SK-N-SH (cell line): ENCODE measurements at regions not wholly inside any gene's neighbourhood (a gene's known extent, or its start where the extent isn't known, plus 50 kb on each side); places are given as distances from the start of the nearest gene placed in this dataset.

Experiments used
- CTCF ChIA-PET: fragments of 300-600, 350-600 bp; formaldehyde crosslinking; extraction: SDS; loops from one replicate; lab custom pipeline; 2021; lab: Yijun Ruan, JAX
- POLR2A ChIA-PET: fragments of 350-600 bp; sonication (Branson Sonifier 250); formaldehyde crosslinking; extraction: SDS; loops from one replicate; lab custom pipeline; 2020; ENCODE audit warnings: antibody characterized with exemption, inconsistent platforms; lab: Yijun Ruan, JAX
- DNase-seq: peaks from one replicate; pipeline ENCODE4 v3.0.0; 2012
- H2AFZ ChIP-seq: fragments of 200-600 bp; sonication (generic); 2 replicates; pipeline ENCODE4 v1.8.1; 2016; ENCODE audit warnings: antibody characterized with exemption, mild to moderate bottlenecking, low read depth
- H3F3A ChIP-seq: fragments of 200-600 bp; sonication (generic); replicated peaks from 2 replicates; pipeline ENCODE3; 2016; ENCODE audit warnings: antibody characterized with exemption, mild to moderate bottlenecking; ENCODE audit not compliant: insufficient read depth
- H3K27ac ChIP-seq, 2 experiments: fragments of 200-500 bp in 1 of 2; fragments of 200-600 bp in 1 of 2; sonication (Bioruptor generic) in 1 of 2; sonication (generic), shearing (Covaris generic) in 1 of 2; 2 replicates each; pipeline versions ENCODE4 v1.5.1 to v1.6.1; 2014 to 2016; ENCODE audit warnings: low read depth in 2 of 2, inconsistent platforms in 1 of 2, low read length in 1 of 2, mild to moderate bottlenecking in 1 of 2, mixed read lengths in 1 of 2
- H3K27me3 ChIP-seq: fragments of 200-600 bp; sonication (generic), shearing (Covaris generic); 2 replicates; pipeline ENCODE4 v1.6.1; 2016; ENCODE audit warnings: mixed run types; ENCODE audit not compliant: insufficient read depth
- H3K36me3 ChIP-seq, 2 experiments: fragments of 200-500 bp in 1 of 2; fragments of 200-600 bp in 1 of 2; sonication (Bioruptor generic) in 1 of 2; sonication (generic) in 1 of 2; replicated peaks in 1 of 2; 2 replicates each; pipeline versions ENCODE3 to v1.5.1; 2014 to 2016; ENCODE audit warnings: low read length in 1 of 2, mild to moderate bottlenecking in 1 of 2; ENCODE audit not compliant: insufficient read depth in 2 of 2, control insufficient read depth in 1 of 2
- H3K4me1 ChIP-seq, 2 experiments: fragments of 200-500 bp in 1 of 2; fragments of 200-600 bp in 1 of 2; sonication (Bioruptor generic) in 1 of 2; sonication (generic), shearing (Covaris generic) in 1 of 2; 2 replicates each; pipeline versions ENCODE4 v1.5.1 to v1.6.1; 2014 to 2016; ENCODE audit warnings: low read depth in 1 of 2, low read length in 1 of 2, mixed run types in 1 of 2; ENCODE audit not compliant: insufficient read depth in 2 of 2, control insufficient read depth in 1 of 2
- H3K4me2 ChIP-seq: fragments of 200-600 bp; sonication (generic), shearing (Covaris generic); 2 replicates; pipeline ENCODE4 v1.6.1; 2017; ENCODE audit warnings: mixed run types
- H3K4me3 ChIP-seq, 2 experiments: fragments of 200-500 bp in 1 of 2; fragments of 200-600 bp in 1 of 2; sonication (Bioruptor generic) in 1 of 2; sonication (generic), shearing (Covaris generic) in 1 of 2; 2 replicates each; pipeline versions ENCODE4 v1.5.1 to v1.8.1; 2014 to 2016; ENCODE audit warnings: low read depth in 2 of 2, inconsistent platforms in 1 of 2, low read length in 1 of 2, mild to moderate bottlenecking in 1 of 2, mixed read lengths in 1 of 2, moderate library complexity in 1 of 2
- H3K79me2 ChIP-seq: fragments of 200-600 bp; sonication (generic); 2 replicates; pipeline ENCODE4 v1.8.1; 2017; ENCODE audit warnings: mild to moderate bottlenecking; ENCODE audit not compliant: insufficient read depth
- H3K9ac ChIP-seq: fragments of 200-600 bp; sonication (generic); 2 replicates; pipeline ENCODE4 v1.6.1; 2017; ENCODE audit warnings: mixed run types
- H3K9me2 ChIP-seq: fragments of 200-600 bp; sonication (generic); 2 replicates; pipeline ENCODE4 v1.6.1; 2017; ENCODE audit warnings: mixed run types
- H3K9me3 ChIP-seq: fragments of 200-600 bp; sonication (generic); 2 replicates; pipeline ENCODE4 v1.6.1; 2017; ENCODE audit warnings: mixed run types, mild to moderate bottlenecking, moderate library complexity
- H4K20me1 ChIP-seq: fragments of 200-600 bp; sonication (generic); 2 replicates; pipeline ENCODE4 v1.6.1; 2017; ENCODE audit warnings: mild to moderate bottlenecking, mixed run types; ENCODE audit not compliant: insufficient read depth
- EP300 ChIP-seq, 2 experiments: IDR thresholded peaks; 2 replicates each; pipeline versions ENCODE4 v1.4.0 to v1.6.1; 2012; ENCODE audit warnings: borderline replicate concordance in 1 of 2, low read depth in 1 of 2, low read length in 1 of 2
- EZH2phosphoT487 ChIP-seq: fragments of 200-600 bp; sonication (generic); IDR thresholded peaks from 2 replicates; pipeline ENCODE4 v1.6.1; 2017; ENCODE audit warnings: low read depth, mixed run types, mild to moderate bottlenecking, antibody characterized with exemption, moderate library complexity, borderline replicate concordance
- FOXM1 ChIP-seq: IDR thresholded peaks from 2 replicates; pipeline ENCODE4 v1.4.0; 2012; ENCODE audit warnings: low read depth, mild to moderate bottlenecking
- GATA2 ChIP-seq: sonication (generic); formaldehyde crosslinking; IDR thresholded peaks from 2 replicates; pipeline ENCODE4 v1.5.0; 2020; ENCODE audit warnings: mild to moderate bottlenecking, missing genetic modification reagents
- MXI1 ChIP-seq: IDR thresholded peaks from 2 replicates; pipeline ENCODE4 v1.6.1; 2012; ENCODE audit warnings: mild to moderate bottlenecking, low read depth, low read length, improper control_type of control experiment
- NFIC ChIP-seq: IDR thresholded peaks from 2 replicates; pipeline ENCODE4 v1.4.0; 2012; ENCODE audit warnings: borderline replicate concordance
- NRF1 ChIP-seq: IDR thresholded peaks from 2 replicates; pipeline ENCODE4 v1.6.1; 2012; ENCODE audit warnings: low read depth, mild to moderate bottlenecking, low read length
- RFX5 ChIP-seq: IDR thresholded peaks from 2 replicates; pipeline ENCODE4 v1.6.1; 2012; ENCODE audit warnings: mild to moderate bottlenecking, improper control_type of control experiment, low read length
- RXRA ChIP-seq: IDR thresholded peaks from 2 replicates; pipeline ENCODE4 v1.4.0; 2012; ENCODE audit warnings: low read depth, mild to moderate bottlenecking, borderline replicate concordance
- SIN3A ChIP-seq: IDR thresholded peaks from 2 replicates; pipeline ENCODE4 v1.6.1; 2012; ENCODE audit warnings: low read depth, mild to moderate bottlenecking, low read length, moderate library complexity, borderline replicate concordance
- TCF12 ChIP-seq: IDR thresholded peaks from 2 replicates; pipeline ENCODE4 v1.4.0; 2012
- TEAD4 ChIP-seq: IDR thresholded peaks from 2 replicates; pipeline ENCODE4 v1.4.0; 2012; ENCODE audit warnings: mild to moderate bottlenecking, borderline replicate concordance; ENCODE audit not compliant: insufficient read depth
- YY1 ChIP-seq: IDR thresholded peaks from 2 replicates; pipeline ENCODE4 v1.4.0; 2012; ENCODE audit warnings: low read depth, mild to moderate bottlenecking
- WGBS: methylation state at CpG from one replicate; pipeline ENCODE4 v1.1.6; 2017; ENCODE audit warnings: low lambda C conversion rate; 5-methylcytosine and 5-hydroxymethylcytosine counted together
- TF ChIP-seq, protein P1 (sequence below): fragments of 200-600 bp; sonication (generic); IDR thresholded peaks from 2 replicates; pipeline ENCODE4 v1.6.1; 2017; ENCODE audit warnings: antibody characterized with exemption, mild to moderate bottlenecking, moderate library complexity
- TF ChIP-seq, protein P2 (sequence below): fragments of 150-350 bp; IDR thresholded peaks from 2 replicates; pipeline ENCODE4 v1.6.1; 2017; ENCODE audit warnings: antibody characterized with exemption, low read length, low read depth, borderline replicate concordance
- TF ChIP-seq, protein P3 (sequence below): IDR thresholded peaks from 2 replicates; pipeline ENCODE4; 2012
- TF ChIP-seq, protein P4 (sequence below): IDR thresholded peaks from 2 replicates; pipeline ENCODE4 v1.4.0; 2012; ENCODE audit warnings: low read depth
- TF ChIP-seq, protein P5 (sequence below): fragments of 150-350 bp; IDR thresholded peaks from 2 replicates; pipeline ENCODE4 v1.6.1; 2016; ENCODE audit warnings: mild to moderate bottlenecking, low read depth, low read length

DNA sequence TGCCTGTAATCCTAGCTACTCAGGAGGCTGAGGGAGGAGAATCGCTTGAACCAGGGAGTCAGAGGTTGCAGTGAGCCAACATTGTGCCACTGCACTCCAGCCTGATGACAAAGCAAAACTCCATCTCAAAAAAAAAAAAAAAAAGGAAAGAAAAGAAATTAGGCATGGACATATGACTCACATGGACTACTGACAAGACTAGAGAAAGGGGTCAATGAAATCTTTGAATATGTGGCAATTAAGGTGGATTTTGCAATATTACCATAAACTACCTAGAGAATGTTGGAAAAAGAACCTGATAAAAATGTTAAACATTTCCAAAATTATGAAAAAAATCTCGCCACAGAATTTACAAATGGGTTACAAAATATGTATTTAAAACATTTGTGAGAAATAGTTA lies 873.6 kb downstream of the C12orf50 start:
- Histone ChIP-seq H3F3A (peaks cover 9% of the 10 kb centered on the region), H3K4me1 (0 out of 4 replicates have a peak, but pooled peaks cover 0 to 5% of the 10 kb centered on the region in 2 experiments), H3K4me3 (no peak overlapping the region), H3K4me2 (no peak overlapping the region), H3K79me2 (no peaks in the 10 kb centered on the region), H3K27me3 (no peaks in the 10 kb centered on the region), H3K36me3 (no peaks in the 10 kb centered on the region), H2AFZ (no peak overlapping the region), H3K9me3 (no peaks in the 10 kb centered on the region), H3K9me2 (no peaks in the 10 kb centered on the region), H3K27ac (no peak overlapping the region), H4K20me1 (no peaks in the 10 kb centered on the region), H3K9ac (no peak overlapping the region)
- ChIA-PET POLR2A (no interaction called here), CTCF (no interaction called here)
- DNase-seq: no peak
- 81% methylated on average over 2 of the region's 2 CpGs for WGBS
- TF ChIP-seq MXI1: no peak
- no peak for TF ChIP-seq GATA2 (CRISPR knock-in tag)
- TF ChIP-seq YY1: no peak
- TF ChIP-seq, protein P1, sequence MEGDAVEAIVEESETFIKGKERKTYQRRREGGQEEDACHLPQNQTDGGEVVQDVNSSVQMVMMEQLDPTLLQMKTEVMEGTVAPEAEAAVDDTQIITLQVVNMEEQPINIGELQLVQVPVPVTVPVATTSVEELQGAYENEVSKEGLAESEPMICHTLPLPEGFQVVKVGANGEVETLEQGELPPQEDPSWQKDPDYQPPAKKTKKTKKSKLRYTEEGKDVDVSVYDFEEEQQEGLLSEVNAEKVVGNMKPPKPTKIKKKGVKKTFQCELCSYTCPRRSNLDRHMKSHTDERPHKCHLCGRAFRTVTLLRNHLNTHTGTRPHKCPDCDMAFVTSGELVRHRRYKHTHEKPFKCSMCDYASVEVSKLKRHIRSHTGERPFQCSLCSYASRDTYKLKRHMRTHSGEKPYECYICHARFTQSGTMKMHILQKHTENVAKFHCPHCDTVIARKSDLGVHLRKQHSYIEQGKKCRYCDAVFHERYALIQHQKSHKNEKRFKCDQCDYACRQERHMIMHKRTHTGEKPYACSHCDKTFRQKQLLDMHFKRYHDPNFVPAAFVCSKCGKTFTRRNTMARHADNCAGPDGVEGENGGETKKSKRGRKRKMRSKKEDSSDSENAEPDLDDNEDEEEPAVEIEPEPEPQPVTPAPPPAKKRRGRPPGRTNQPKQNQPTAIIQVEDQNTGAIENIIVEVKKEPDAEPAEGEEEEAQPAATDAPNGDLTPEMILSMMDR: no peak
- no peak for TF ChIP-seq TCF12
- TF ChIP-seq FOXM1: no peak
- no peak for TF ChIP-seq EP300 (IDR thresholded peaks at IDR 0.05; ENCODE audit: borderline replicate concordance in 1 of 2, low read depth in 1 of 2, low read length in 1 of 2)
- no peak for TF ChIP-seq RXRA
- TF ChIP-seq NFIC: no peak
- TF ChIP-seq, protein P2, sequence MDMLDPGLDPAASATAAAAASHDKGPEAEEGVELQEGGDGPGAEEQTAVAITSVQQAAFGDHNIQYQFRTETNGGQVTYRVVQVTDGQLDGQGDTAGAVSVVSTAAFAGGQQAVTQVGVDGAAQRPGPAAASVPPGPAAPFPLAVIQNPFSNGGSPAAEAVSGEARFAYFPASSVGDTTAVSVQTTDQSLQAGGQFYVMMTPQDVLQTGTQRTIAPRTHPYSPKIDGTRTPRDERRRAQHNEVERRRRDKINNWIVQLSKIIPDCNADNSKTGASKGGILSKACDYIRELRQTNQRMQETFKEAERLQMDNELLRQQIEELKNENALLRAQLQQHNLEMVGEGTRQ: no peak
- TF ChIP-seq, protein P3, sequence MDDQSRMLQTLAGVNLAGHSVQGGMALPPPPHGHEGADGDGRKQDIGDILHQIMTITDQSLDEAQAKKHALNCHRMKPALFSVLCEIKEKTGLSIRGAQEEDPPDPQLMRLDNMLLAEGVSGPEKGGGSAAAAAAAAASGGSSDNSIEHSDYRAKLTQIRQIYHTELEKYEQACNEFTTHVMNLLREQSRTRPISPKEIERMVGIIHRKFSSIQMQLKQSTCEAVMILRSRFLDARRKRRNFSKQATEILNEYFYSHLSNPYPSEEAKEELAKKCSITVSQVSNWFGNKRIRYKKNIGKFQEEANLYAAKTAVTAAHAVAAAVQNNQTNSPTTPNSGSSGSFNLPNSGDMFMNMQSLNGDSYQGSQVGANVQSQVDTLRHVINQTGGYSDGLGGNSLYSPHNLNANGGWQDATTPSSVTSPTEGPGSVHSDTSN: no peak
- TF ChIP-seq, protein P4, sequence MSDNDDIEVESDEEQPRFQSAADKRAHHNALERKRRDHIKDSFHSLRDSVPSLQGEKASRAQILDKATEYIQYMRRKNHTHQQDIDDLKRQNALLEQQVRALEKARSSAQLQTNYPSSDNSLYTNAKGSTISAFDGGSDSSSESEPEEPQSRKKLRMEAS: no peak
- no peak for TF ChIP-seq TEAD4

DNA sequence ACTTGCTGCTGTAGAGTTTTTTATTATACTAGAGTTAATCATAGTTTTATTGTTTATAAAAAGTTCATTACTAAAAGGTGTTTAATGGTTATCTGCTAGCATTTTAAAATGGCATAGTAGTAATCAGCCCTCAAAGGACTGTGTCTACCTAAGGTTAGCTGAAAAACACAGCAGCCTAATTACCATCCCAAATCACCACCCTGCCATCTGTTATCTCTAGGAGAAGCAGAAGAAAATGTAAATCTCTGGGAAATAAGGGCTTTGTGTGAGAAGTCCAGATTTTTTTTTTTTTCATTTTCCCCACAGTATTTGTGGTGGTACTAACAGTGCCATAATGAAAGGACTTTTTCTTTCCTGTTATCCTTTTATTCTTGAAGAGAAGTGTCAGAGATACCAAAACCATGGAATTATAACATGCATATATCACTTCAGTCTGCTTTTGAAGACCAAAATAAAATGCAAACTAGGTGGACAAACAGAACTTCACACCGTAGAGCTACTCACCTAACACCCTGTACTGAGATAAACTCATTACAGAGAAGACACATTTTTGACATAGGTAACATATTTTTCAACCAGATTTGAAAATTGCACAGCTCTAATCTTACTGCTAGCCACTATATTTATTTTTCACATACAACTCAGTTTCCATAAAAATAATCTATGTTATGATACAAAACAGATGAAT lies 876.2 kb downstream of the C12orf50 start:
- H3K9me3 ChIP-seq: no peaks in the 10 kb centered on the region
- no peaks in the 10 kb centered on the region for H3K79me2 ChIP-seq
- CTCF ChIA-PET: interaction anchor here (1.0 kb wide), 1 partner anchor 16 kb away, joined by 4 read pairs; no protein-coding TSS in a partner anchor

More for the DNA sequence above, 876.2 kb downstream of the C12orf50 start:
- H3F3A ChIP-seq: peaks cover 5% of the 10 kb centered on the region
- no peaks in the 10 kb centered on the region for H3K36me3 ChIP-seq
- TF ChIP-seq EZH2phosphoT487 (no peak), RFX5 (no peak), SIN3A (no peak), NRF1 (no peak), EP300 (IDR thresholded peaks at IDR 0.05; ENCODE audit: borderline replicate concordance in 1 of 2, low read depth in 1 of 2, low read length in 1 of 2) (no peak), TCF12 (no peak)
- TF ChIP-seq, protein P3: no peak
- TF ChIP-seq, protein P1: no peak
- TF ChIP-seq, protein P5, sequence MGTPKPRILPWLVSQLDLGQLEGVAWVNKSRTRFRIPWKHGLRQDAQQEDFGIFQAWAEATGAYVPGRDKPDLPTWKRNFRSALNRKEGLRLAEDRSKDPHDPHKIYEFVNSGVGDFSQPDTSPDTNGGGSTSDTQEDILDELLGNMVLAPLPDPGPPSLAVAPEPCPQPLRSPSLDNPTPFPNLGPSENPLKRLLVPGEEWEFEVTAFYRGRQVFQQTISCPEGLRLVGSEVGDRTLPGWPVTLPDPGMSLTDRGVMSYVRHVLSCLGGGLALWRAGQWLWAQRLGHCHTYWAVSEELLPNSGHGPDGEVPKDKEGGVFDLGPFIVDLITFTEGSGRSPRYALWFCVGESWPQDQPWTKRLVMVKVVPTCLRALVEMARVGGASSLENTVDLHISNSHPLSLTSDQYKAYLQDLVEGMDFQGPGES: no peak
- H3K4me2 ChIP-seq: no peak overlapping the region
- 0 out of 4 replicates have a peak, but pooled peaks cover 0 to 2% of the 10 kb centered on the region in 2 experiments for H3K4me1 ChIP-seq
- no peaks in the 10 kb centered on the region for H3K27me3 ChIP-seq
- POLR2A ChIA-PET: no interaction called here
- no peak overlapping the region for H3K9ac ChIP-seq
- no peak overlapping the region for H3K4me3 ChIP-seq
- H4K20me1 ChIP-seq: no peaks in the 10 kb centered on the region
- H3K9me2 ChIP-seq: no peaks in the 10 kb centered on the region
- no peak overlapping the region for H3K27ac ChIP-seq
- DNase-seq: no peak
- H2AFZ ChIP-seq: no peak overlapping the region
- WGBS: 94% methylated on average over 1 of the region's 1 CpG
